Keratinocyte (primary cell): ENCODE measurements at regions not wholly inside any gene's neighbourhood (a gene's known extent, or its start where the extent isn't known, plus 50 kb on each side); places are given as distances from the start of the nearest gene placed in this dataset.

ENCODE experiments used
- DNase-seq: peaks from one replicate; pipeline ENCODE4 v3.0.0-alpha.2; 2011; ENCODE audit warnings: low read depth, missing footprints, low spot score
- FAIRE-seq: peaks from 2 replicates; lab custom pipeline; 2011; peaks lifted over from hg19 to GRCh38; lab: Jason Lieb, UNC
- H2AFZ ChIP-seq: 2 replicates; pipeline ENCODE4 v1.6.0; 2012; ENCODE audit warnings: low read length, control low read depth, inconsistent platforms; ENCODE audit not compliant: control insufficient read depth
- H3K27ac ChIP-seq: 2 replicates; pipeline ENCODE4 v1.5.1; 2011; ENCODE audit warnings: low read length; ENCODE audit not compliant: control insufficient read depth, insufficient read depth
- H3K27me3 ChIP-seq: 3 replicates; pipeline ENCODE4 v1.6.0; 2011; ENCODE audit warnings: low read length; ENCODE audit not compliant: control insufficient read depth, insufficient read depth; ENCODE audit errors: extremely low read depth
- H3K36me3 ChIP-seq, 2 experiments: 2 replicates in 1 of 2; 3 replicates in 1 of 2; pipeline ENCODE4 v1.5.1; 2011; ENCODE audit warnings: low read length in 2 of 2, mild to moderate bottlenecking in 1 of 2; ENCODE audit not compliant: control insufficient read depth in 2 of 2, insufficient read depth in 2 of 2; ENCODE audit errors: extremely low read depth in 1 of 2
- H3K4me1 ChIP-seq: 3 replicates; pipeline ENCODE4 v1.5.1; 2011; ENCODE audit warnings: low read length; ENCODE audit not compliant: control insufficient read depth, insufficient read depth; ENCODE audit errors: extremely low read depth
- H3K4me2 ChIP-seq: 3 replicates; pipeline ENCODE4 v1.6.0; 2011; ENCODE audit warnings: low read depth, low read length; ENCODE audit not compliant: control insufficient read depth, insufficient read depth; ENCODE audit errors: extremely low read depth
- H3K4me3 ChIP-seq, 3 experiments: fragments of 200-600 bp in 1 of 3; sonication (generic) in 1 of 3; 2 replicates in 2 of 3; 3 replicates in 1 of 3; pipeline ENCODE4 v1.5.1; 2011 to 2016; ENCODE audit warnings: low read length in 3 of 3, mild to moderate bottlenecking in 3 of 3, control low read depth in 2 of 3, inconsistent platforms in 1 of 3, low read depth in 1 of 3, mixed read lengths in 1 of 3, mixed run types in 1 of 3, moderate library complexity in 1 of 3; ENCODE audit not compliant: control insufficient read depth in 2 of 3, insufficient read depth in 2 of 3; ENCODE audit errors: extremely low read depth in 1 of 3
- H3K79me2 ChIP-seq: 2 replicates; pipeline ENCODE4 v1.6.0; 2012; ENCODE audit warnings: low read length; ENCODE audit not compliant: control insufficient read depth, insufficient read depth
- H3K9ac ChIP-seq: 3 replicates; pipeline ENCODE4 v1.6.0; 2011; ENCODE audit warnings: low read length; ENCODE audit not compliant: control insufficient read depth, insufficient read depth; ENCODE audit errors: extremely low read depth
- H3K9me1 ChIP-seq: 3 replicates; pipeline ENCODE4 v1.6.0; 2011; ENCODE audit warnings: low read length; ENCODE audit not compliant: control insufficient read depth, insufficient read depth; ENCODE audit errors: extremely low read depth
- H3K9me3 ChIP-seq: 2 replicates; pipeline ENCODE4 v1.5.1; 2012; ENCODE audit warnings: low read depth, low read length; ENCODE audit not compliant: control insufficient read depth
- H4K20me1 ChIP-seq: 3 replicates; pipeline ENCODE4 v1.6.0; 2011; ENCODE audit warnings: low read length; ENCODE audit not compliant: control insufficient read depth, insufficient read depth; ENCODE audit errors: extremely low read depth
- CTCF ChIP-seq, 3 experiments: IDR thresholded peaks in 1 of 3; conservative IDR thresholded peaks in 1 of 3; optimal IDR thresholded peaks in 1 of 3; 2 replicates in 2 of 3; 3 replicates in 1 of 3; pipeline versions ENCODE3 to v1.5.1; 2011; ENCODE audit warnings: low read length in 3 of 3, mild to moderate bottlenecking in 3 of 3, moderate library complexity in 2 of 3, control low read depth in 1 of 3, inconsistent platforms in 1 of 3; ENCODE audit not compliant: insufficient read depth in 2 of 3; ENCODE audit errors: extremely low read depth in 1 of 3
- EZH2 ChIP-seq: IDR thresholded peaks from one replicate; pipeline ENCODE4 v1.6.1; 2012; ENCODE audit warnings: inconsistent platforms, mild to moderate bottlenecking, low read length, moderate library complexity
- dilution Hi-C: fragments of 300-500 bp; cut with MboI; formaldehyde crosslinking; loops from one replicate; pipeline ENCODE4 v1.7.0; 2020; ENCODE audit warnings: low sequenced_read_pairs; ENCODE audit not compliant: extremely low pct_ligation_motif_present

DNA sequence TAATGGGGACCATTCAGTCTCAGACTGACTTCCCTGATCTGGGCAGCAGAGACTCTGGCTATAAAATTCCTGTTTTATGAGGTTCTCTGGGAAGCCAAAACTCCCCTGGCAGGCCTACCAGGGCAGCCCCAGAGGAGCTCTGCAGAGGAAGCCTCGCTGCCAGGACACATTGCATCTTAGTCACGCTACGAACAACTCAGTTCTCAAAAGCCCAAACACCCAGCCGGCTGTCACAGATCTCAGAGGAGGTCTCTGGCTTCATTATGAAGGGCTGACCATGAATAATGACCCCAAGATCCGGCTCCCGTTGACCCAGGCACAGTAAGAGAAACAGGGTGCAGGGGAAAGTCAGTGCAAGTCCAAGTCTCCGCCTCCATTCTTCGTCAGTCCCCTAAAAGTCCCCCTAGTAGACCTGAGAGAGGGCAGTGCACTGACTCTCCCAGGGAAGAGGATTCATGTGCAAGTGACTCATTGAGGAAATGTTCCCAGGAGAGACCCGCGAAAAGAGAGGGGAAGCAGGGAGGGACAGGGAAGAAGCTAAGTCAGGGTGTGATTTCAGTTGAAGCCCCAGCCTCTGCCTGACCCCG is 212.3 kb downstream of the CYP26B1 start:
- H3K9me1 ChIP-seq: no peaks in the 10 kb centered on the region
- no peaks in the 10 kb centered on the region for H4K20me1 ChIP-seq
- peaks cover 3% of the 10 kb centered on the region for H3K27me3 ChIP-seq
- no peaks in the 10 kb centered on the region for H3K36me3 ChIP-seq
- DNase-seq (no peak), FAIRE-seq (no peak)
- H3K9me3 ChIP-seq: no peaks in the 10 kb centered on the region
- H3K4me2 ChIP-seq: no peak overlapping the region
- H3K9ac ChIP-seq: no peak overlapping the region
- H2AFZ ChIP-seq: no peak overlapping the region
- no peak overlapping the region for H3K4me3 ChIP-seq
- dilution Hi-C loops: no loop called here
- peaks cover 4% of the 10 kb centered on the region for H3K4me1 ChIP-seq
- no peak overlapping the region for H3K27ac ChIP-seq
- no peaks in the 10 kb centered on the region for H3K79me2 ChIP-seq
- TF ChIP-seq EZH2 (no peak), CTCF (optimal IDR thresholded peaks at IDR 0.05 in 1 of 3, IDR thresholded peaks at IDR 0.05 in 1 of 3, conservative IDR thresholded peaks at IDR 0.05 in 1 of 3; ENCODE audit: extremely low read depth in 1 of 3, insufficient read depth in 2 of 3, low read length in 3 of 3) (no peak)

GRCh38 chr2:71934595-71935261 is 212.9 kb downstream of the CYP26B1 start:
- FAIRE-seq: no peak
- no peak for DNase-seq
- TF ChIP-seq EZH2 (no peak), CTCF (optimal IDR thresholded peaks at IDR 0.05 in 1 of 3, IDR thresholded peaks at IDR 0.05 in 1 of 3, conservative IDR thresholded peaks at IDR 0.05 in 1 of 3; ENCODE audit: extremely low read depth in 1 of 3, insufficient read depth in 2 of 3, low read length in 3 of 3) (no peak)
- H3K9me3 ChIP-seq: no peaks in the 10 kb centered on the region
- peaks cover 2% of the 10 kb centered on the region for H3K27me3 ChIP-seq
- no peaks in the 10 kb centered on the region for H3K79me2 ChIP-seq
- H3K4me3 ChIP-seq: no peak overlapping the region
- no peak overlapping the region for H3K9ac ChIP-seq
- no peak overlapping the region for H3K4me2 ChIP-seq
- H3K9me1 ChIP-seq: no peaks in the 10 kb centered on the region
- peaks cover 4% of the 10 kb centered on the region for H3K4me1 ChIP-seq
- no peaks in the 10 kb centered on the region for H3K36me3 ChIP-seq
- H2AFZ ChIP-seq: no peak overlapping the region
- no peak overlapping the region for H3K27ac ChIP-seq
- no peaks in the 10 kb centered on the region for H4K20me1 ChIP-seq
- dilution Hi-C loops: no loop called here
